SU-DHL-6 (cell line): ENCODE measurements at regions not wholly inside any gene's neighbourhood (a gene's known extent, or its start where the extent isn't known, plus 50 kb on each side); places are given as distances from the start of the nearest gene placed in this dataset.

Experiments used
- H2AFZ ChIP-seq: fragments of 200-600 bp; sonication (generic); 2 replicates; pipeline ENCODE4 v1.6.1; 2014; ENCODE audit warnings: low read depth, mild to moderate bottlenecking, moderate library complexity, mixed read lengths, antibody characterized with exemption, low read length; ENCODE audit not compliant: severe bottlenecking
- H3F3A ChIP-seq: fragments of 200-600 bp; shearing (Covaris generic); 2 replicates; pipeline ENCODE4 v1.6.0; 2016; ENCODE audit warnings: antibody characterized with exemption, mild to moderate bottlenecking; ENCODE audit not compliant: insufficient read depth
- H3K27ac ChIP-seq: fragments of 200-600 bp; sonication (generic); 2 replicates; pipeline ENCODE4 v1.5.1; 2016; ENCODE audit warnings: low read depth, mild to moderate bottlenecking, low read length, moderate library complexity, mixed read lengths
- H3K27me3 ChIP-seq: fragments of 200-600 bp; sonication (generic), shearing (Covaris generic); 2 replicates; pipeline ENCODE4 v1.6.0; 2014; ENCODE audit warnings: mild to moderate bottlenecking, low read length
- H3K36me3 ChIP-seq: fragments of 200-600 bp; sonication (generic); 2 replicates; pipeline ENCODE4 v1.6.1; 2014; ENCODE audit warnings: mild to moderate bottlenecking, low read length, mixed read lengths
- H3K4me2 ChIP-seq: fragments of 300-600, 200-600 bp; shearing (Covaris generic), sonication (generic); 2 replicates; pipeline ENCODE4 v1.6.0; 2014; ENCODE audit warnings: low read length, low read depth, mild to moderate bottlenecking; ENCODE audit not compliant: poor library complexity, severe bottlenecking
- H3K4me3 ChIP-seq: fragments of 200-600 bp; sonication (generic); 2 replicates; pipeline ENCODE4 v1.5.1; 2014; ENCODE audit warnings: antibody characterized with exemption, low read length, mild to moderate bottlenecking, mixed read lengths; ENCODE audit not compliant: insufficient read depth, poor library complexity, severe bottlenecking
- H3K79me2 ChIP-seq: fragments of 200-600 bp; sonication (generic); 2 replicates; pipeline ENCODE4 v1.6.1; 2014; ENCODE audit warnings: mild to moderate bottlenecking, low read length, moderate library complexity; ENCODE audit not compliant: insufficient read depth
- H3K9ac ChIP-seq: fragments of 200-600 bp; sonication (generic); 2 replicates; pipeline ENCODE4 v1.7.0; 2014; ENCODE audit warnings: mild to moderate bottlenecking, low read length
- H3K9me2 ChIP-seq: fragments of 200-600 bp; sonication (generic); replicated peaks from 2 replicates; pipeline ENCODE4 v1.6.1; 2014; ENCODE audit warnings: low read length; ENCODE audit not compliant: insufficient read depth
- H3K9me3 ChIP-seq: fragments of 200-600 bp; sonication (generic); 2 replicates; pipeline ENCODE4 v1.6.1; 2014; ENCODE audit warnings: low read length, mixed read lengths; ENCODE audit not compliant: insufficient read depth
- H4K20me1 ChIP-seq: fragments of 200-600 bp; sonication (generic); 2 replicates; pipeline ENCODE4 v1.6.1; 2014; ENCODE audit warnings: low read depth, mild to moderate bottlenecking, antibody characterized with exemption, low read length, moderate library complexity, mixed read lengths
- EZH2phosphoT487 ChIP-seq: fragments of 200-600 bp; sonication (generic), shearing (Covaris generic); conservative IDR thresholded peaks from 2 replicates; pipeline ENCODE4 v1.6.1; 2018; ENCODE audit warnings: mild to moderate bottlenecking, antibody characterized with exemption, low read length, moderate library complexity, mixed read lengths
- TF ChIP-seq, protein P1 (sequence below): fragments of 200-600 bp; sonication (generic); IDR thresholded peaks from one replicate; pipeline ENCODE4 v1.5.1; 2017; ENCODE audit warnings: antibody characterized with exemption, mild to moderate bottlenecking, low read length, moderate library complexity; ENCODE audit not compliant: insufficient read depth, poor library complexity, severe bottlenecking

DNA sequence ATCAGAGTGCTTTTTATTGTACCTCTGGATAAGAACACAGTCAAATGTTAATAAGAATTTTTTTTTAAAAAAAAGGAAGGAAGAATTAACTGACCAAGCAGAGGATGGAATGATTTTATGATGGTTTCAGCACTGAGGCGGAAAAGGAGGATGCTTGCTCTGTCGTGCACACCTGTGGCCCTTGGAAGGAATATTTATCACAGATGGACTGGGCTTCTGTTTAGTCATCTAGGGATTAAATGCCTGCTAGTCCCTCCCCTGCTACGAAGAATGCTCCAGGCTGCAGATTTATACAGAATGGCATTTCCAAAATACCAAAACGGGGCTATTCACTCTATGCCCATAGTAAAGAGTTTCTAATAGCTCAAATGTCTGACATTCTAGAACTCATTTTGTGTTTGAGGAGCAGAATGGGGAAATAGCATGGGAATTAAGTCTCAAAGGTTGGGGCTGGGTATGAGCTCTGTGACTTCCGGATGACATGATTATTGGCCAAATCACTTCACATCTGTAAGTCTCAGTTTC is 92.8 kb upstream of the BCL6 start:
- Histone ChIP-seq H2AFZ (no peak overlapping the region), H4K20me1 (no peaks in the 10 kb centered on the region), H3K4me2 (no peak overlapping the region), H3K79me2 (no peaks in the 10 kb centered on the region), H3K9me3 (no peaks in the 10 kb centered on the region), H3K36me3 (no peaks in the 10 kb centered on the region), H3K9me2 (no peaks in the 10 kb centered on the region), H3K27me3 (no peaks in the 10 kb centered on the region), H3K4me3 (no peak overlapping the region), H3K27ac (no peak overlapping the region), H3K9ac (no peak overlapping the region), H3F3A (no peaks in the 10 kb centered on the region)
- TF ChIP-seq EZH2phosphoT487, result no peak
- TF ChIP-seq, protein P1, sequence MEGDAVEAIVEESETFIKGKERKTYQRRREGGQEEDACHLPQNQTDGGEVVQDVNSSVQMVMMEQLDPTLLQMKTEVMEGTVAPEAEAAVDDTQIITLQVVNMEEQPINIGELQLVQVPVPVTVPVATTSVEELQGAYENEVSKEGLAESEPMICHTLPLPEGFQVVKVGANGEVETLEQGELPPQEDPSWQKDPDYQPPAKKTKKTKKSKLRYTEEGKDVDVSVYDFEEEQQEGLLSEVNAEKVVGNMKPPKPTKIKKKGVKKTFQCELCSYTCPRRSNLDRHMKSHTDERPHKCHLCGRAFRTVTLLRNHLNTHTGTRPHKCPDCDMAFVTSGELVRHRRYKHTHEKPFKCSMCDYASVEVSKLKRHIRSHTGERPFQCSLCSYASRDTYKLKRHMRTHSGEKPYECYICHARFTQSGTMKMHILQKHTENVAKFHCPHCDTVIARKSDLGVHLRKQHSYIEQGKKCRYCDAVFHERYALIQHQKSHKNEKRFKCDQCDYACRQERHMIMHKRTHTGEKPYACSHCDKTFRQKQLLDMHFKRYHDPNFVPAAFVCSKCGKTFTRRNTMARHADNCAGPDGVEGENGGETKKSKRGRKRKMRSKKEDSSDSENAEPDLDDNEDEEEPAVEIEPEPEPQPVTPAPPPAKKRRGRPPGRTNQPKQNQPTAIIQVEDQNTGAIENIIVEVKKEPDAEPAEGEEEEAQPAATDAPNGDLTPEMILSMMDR, result no peak

DNA sequence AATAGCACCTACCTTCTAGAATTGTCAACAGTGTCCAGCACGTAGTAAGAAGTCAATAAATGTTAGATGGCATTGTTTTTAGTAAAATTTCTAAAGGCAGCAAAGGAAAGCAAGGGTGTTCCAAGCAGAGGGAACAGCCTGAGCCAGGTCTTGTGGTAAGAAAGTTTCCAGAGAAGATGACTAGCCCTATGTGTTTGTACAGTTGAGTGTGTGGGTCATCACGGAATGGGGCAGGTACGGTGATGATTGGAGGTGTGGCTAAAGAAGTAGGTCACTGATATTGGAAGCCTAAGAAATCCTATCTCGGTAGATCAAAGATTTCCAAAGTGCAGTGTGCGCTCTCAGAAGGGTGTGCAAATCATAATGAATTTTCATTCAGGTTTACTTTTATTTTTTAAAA is 94.2 kb upstream of the BCL6 start:
- Histone ChIP-seq H3K9ac (no peak overlapping the region), H3K36me3 (no peaks in the 10 kb centered on the region), H3K27ac (no peak overlapping the region), H3K9me3 (no peaks in the 10 kb centered on the region), H3K27me3 (0 out of 2 replicates have a peak, but pooled peaks cover 5% of the 10 kb centered on the region), H3K79me2 (no peaks in the 10 kb centered on the region), H3K9me2 (no peaks in the 10 kb centered on the region), H3K4me3 (no peak overlapping the region), H3K4me2 (no peak overlapping the region), H2AFZ (no peak overlapping the region), H3F3A (no peaks in the 10 kb centered on the region), H4K20me1 (no peaks in the 10 kb centered on the region)
- TF ChIP-seq, protein P1, result no peak
- TF ChIP-seq EZH2phosphoT487, result no peak

DNA sequence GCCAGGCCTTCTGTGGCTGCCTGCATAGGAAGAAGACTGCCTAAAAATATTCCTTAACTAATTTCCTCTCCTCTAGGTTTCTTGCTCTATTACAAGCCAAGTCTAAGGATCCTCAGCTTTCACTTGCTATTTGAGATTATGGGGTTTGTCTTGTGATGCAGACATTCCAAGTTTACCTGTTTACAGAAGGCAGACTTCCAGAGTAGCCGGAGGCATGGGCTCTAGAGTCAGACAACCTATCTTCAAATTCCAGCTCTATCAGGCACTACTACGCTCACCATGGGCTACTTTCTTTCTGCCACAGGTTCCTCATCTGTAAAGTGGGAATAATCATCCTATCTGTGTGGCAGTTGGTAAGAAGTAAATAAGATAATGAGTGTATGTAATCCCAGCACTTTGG is 95.6 kb upstream of the BCL6 start:
- no peak overlapping the region for H3K9ac ChIP-seq
- no peak overlapping the region for H2AFZ ChIP-seq

More for the DNA sequence above, 95.6 kb upstream of the BCL6 start:
- Histone ChIP-seq H3K9me2 (no peaks in the 10 kb centered on the region), H3K79me2 (no peaks in the 10 kb centered on the region), H3K4me3 (no peak overlapping the region), H3F3A (no peaks in the 10 kb centered on the region), H3K36me3 (no peaks in the 10 kb centered on the region), H3K27me3 (0 out of 2 replicates have a peak, but pooled peaks cover 5% of the 10 kb centered on the region), H3K4me2 (no peak overlapping the region), H4K20me1 (no peaks in the 10 kb centered on the region), H3K27ac (no peak overlapping the region), H3K9me3 (no peaks in the 10 kb centered on the region)
- no peak for TF ChIP-seq EZH2phosphoT487
- TF ChIP-seq, protein P1, result no peak
